SHP77 treated with DMSO at 0.1 percent for 48 hours (cell line): ENCODE measurements at regions not wholly inside any gene's neighbourhood (a gene's known extent, or its start where the extent isn't known, plus 50 kb on each side); places are given as distances from the start of the nearest gene placed in this dataset.
"Not testable (repeated sequence)": the region's sequence is repeated elsewhere in the genome, so short reads cannot be mapped to it uniquely, and the experiment has no call there.

Experiments used
- DNase-seq: peaks from one replicate; lab custom pipeline; 2025; lab: John Stamatoyannopoulos, UW

DNA sequence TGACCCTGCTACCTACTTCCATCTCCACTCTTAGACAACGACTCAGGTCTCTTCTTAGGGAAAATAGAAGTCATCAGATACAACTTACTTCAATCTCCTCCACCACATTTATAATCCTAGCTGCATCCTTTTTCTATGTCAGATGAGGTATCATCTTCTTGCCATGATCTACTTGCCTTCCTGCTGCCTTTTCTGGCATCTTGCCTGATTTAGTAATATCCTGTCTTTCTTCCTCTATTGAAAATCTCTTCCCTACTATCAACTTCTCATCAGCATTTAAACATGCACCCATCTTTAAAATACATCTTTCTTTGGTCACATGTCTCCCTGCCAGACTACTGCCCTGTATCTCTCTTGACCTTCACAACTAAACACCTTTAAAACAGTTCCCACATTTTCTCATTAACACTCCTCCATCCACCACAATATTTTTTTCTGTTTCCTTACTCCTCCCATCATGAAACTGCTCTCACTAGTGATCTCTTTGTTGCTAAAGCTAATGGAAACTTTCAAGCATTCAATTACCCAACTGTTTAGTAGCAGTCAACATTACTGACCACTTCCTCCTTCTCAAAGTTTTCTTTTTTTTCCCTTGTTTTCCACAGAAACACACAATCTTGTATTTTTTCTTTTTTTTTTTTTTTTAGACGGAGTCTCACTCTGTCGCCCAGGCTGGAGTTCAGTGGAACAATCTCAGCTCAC, 100.8 kb upstream of the CXorf66 start:
- DNase-seq, result no peak

DNA sequence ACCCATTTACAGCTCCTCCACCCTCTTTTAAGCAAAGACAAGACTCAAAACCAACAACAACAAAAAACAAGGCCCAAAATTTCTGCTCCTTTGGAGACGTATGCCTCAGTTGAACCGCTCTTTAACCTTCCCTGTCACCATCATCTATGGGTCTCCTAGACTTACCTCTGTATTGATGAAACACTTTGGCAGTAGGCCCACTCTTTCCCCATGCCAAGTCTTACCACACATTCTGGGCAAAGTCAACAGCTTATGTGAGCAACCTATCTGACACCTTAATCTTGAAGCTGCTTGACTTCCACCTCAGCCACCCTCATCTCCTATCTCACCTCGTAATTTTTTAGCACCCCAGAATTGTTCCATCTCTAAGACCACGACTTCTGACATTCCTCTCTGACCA, 99.7 kb upstream of the CXorf66 start:
- no peak for DNase-seq

DNA sequence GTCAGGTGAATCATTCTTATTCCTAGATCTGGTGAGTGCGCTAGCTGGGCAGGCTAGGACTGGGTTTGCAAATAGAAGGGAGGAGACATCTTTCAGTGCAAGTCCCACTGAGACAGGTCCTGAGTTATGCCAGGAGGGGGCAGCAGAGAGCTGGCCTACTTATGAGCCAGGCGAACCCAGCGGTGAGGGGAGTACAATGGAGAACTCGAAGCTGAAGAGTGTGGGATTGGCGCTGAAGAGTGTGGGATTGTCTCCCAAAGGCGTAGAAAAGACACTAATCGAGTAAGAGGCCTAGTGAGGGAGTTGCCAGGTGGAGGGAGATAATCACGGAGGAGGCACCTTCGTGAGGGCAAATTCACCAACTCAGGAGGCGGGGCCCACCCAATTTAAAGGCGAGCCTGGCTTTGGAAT, 91.7 kb upstream of the CXorf66 start:
- DNase-seq, result no peak

DNA sequence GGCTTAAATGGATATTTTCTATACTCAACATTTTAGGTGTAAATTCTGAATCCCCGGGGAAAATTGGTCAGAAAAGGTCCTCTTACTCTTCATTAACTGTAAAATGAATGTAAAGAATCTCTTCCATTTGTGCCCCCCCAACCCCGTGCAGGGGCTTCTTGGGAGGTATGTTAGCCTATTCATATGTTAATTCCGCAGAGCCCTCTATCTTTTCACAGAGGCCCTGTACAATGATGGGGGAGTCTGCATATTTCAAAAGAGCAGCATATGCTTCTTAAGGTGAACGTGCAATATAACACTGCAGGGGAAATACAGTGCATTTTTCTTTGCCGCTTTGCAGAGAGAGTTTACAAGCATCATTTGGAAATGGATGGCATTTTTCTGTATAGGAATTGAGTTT, 88.5 kb upstream of the CXorf66 start:
- DNase-seq, result no peak

DNA sequence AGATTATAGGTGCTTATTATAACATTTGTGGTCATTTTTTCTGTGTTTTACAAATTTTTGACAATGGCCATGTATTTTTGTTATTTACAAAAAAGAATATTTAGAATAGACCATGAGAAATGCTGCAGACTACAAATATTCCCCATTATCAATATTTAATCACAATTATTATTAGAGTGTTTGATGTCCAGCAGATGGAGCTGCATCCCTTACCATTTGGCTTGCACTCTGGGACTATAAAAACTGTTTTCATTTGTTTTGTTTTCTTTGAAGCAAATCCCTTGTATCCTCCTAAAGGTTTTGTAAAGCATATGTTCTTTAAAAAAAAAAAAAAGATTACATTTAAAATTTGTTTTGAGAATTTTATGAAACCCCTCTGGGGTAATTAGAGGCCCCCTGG, 85.6 kb upstream of the CXorf66 start:
- DNase-seq, result no peak

DNA sequence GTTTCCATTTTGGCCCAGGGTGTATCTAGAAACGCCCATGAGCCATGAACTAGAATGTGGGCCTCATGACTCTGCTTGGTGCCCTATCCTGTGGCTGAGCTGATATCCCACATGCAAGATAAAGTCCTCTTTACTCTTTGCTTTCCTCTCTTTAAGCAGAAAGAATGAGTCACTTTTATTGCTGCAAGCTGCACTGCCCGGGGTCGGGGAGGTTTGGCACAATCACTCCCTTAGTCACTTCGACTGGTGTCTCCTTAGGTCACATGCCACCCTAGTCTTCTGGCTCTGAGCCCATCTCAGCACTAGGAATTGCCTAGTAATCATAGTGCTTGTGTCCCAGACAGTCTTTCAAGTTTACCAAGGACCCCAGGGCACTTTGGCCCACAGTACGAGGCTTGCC, 75.1 kb upstream of the CXorf66 start:
- DNase-seq, result no peak

DNA sequence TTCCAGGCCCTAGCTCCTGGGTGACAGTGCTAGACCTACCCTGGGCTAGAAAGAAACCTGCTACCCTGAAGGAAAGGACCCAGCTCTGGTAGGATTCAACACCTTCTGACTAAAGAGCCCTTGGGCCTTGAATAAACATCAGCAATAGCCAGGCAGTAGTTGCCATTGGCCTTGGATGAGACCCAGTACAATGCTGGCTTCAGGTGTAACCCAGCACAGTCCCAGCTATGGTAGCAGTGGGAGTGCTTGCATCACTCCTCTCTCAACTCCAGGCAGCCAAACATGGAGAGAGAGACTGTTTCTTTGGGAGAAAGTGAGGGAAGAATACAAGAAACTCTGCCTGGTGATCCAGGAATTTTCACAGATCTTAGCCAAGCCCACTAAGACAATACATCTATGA, 73.5 kb upstream of the CXorf66 start:
- no peak for DNase-seq

DNA sequence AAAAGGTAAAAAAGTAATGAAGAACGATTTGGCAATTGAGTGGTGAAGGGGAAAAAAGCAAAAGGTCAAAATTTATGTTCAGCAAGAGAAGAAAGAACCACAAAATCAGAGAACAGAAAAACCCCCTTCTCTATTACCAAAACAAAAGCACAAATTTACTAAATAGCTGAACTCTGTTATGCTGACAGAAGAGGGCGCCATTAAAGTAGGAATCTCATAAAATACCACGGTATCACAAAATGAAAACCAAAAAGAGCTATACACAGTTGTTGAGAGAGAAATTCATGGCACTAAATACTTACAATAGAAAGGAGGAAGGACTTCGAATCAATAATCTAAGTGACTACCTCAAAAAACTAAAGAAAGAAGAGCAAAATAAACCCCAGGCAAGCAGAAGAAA, 69.6 kb upstream of the CXorf66 start:
- DNase-seq, result no peak

DNA sequence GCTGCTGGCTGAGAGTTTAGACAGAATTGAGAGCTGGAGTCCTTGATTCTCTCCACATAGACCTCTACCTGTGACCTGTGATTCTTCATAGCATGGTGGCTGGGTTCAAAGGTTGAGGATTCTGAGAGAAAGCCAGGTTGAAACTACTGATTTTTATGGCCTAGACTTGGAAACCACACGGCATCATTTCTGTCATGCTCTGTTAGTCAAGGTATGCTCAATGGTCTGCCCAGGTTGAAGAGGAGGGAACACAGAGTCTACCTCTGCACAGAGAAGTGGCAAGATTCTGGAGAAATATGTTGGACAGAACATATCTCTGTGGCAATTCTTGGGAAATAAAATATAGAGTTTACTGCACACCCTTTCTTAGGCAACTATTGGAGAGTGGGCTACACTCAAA, 57.2 kb upstream of the CXorf66 start:
- no peak for DNase-seq

DNA sequence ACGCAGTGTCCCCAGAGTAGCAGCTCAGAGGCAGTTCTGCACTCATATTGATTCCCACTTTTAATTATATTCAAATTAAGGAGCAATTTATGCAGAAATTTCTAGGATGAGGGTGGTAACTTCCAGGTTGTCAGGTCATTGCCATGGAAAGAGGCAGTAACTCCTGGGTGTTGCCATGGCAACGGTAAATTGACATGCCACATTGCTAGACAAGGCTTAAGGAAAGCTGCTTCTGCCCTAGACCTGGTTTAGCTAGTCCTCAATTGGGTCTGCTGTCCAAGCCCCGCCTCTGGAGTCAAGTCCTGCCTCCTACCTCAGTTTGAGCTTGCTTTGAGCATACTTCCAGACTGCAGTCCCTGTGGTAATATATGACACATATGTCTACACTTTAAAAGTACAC, 53.8 kb upstream of the CXorf66 start:
- DNase-seq, result not testable (repeated sequence)
